Osteocyte (in vitro differentiated cells): ENCODE measurements at regions not wholly inside any gene's neighbourhood (a gene's known extent, or its start where the extent isn't known, plus 50 kb on each side); places are given as distances from the start of the nearest gene placed in this dataset.
"Not testable (repeated sequence)": the region's sequence is repeated elsewhere in the genome, so short reads cannot be mapped to it uniquely, and the experiment has no call there.

ENCODE experiments used
- DNase-seq: peaks from one replicate; pipeline ENCODE4 v3.0.0; 2021; ENCODE audit warnings: mixed read lengths; ENCODE audit not compliant: unreplicated experiment; ENCODE audit errors: extremely low spot score
- H3K27ac Mint-ChIP-seq: one replicate; pipeline ENCODE4 v1.8.0; 2021; ENCODE audit warnings: mild to moderate bottlenecking, mixed read lengths; ENCODE audit not compliant: unreplicated experiment
- H3K27me3 Mint-ChIP-seq: one replicate; pipeline ENCODE4 v1.8.0; 2021; ENCODE audit warnings: mixed read lengths; ENCODE audit not compliant: unreplicated experiment
- H3K36me3 Mint-ChIP-seq: one replicate; pipeline ENCODE4 v1.8.0; 2021; ENCODE audit warnings: mixed read lengths; ENCODE audit not compliant: unreplicated experiment
- H3K4me1 Mint-ChIP-seq: one replicate; pipeline ENCODE4 v1.8.0; 2021; ENCODE audit warnings: mixed read lengths; ENCODE audit not compliant: unreplicated experiment
- H3K4me3 Mint-ChIP-seq: one replicate; pipeline ENCODE4 v1.8.0; 2021; ENCODE audit warnings: mild to moderate bottlenecking, moderate library complexity, mixed read lengths; ENCODE audit not compliant: unreplicated experiment
- H3K9me3 Mint-ChIP-seq: one replicate; pipeline ENCODE4 v1.8.0; 2021; ENCODE audit warnings: mixed read lengths; ENCODE audit not compliant: unreplicated experiment
- CTCF ChIP-seq: fragments of 200-600 bp; sonication (generic); IDR thresholded peaks from 2 replicates; pipeline ENCODE4 v1.5.0; 2021; ENCODE audit warnings: antibody characterized with exemption, mild to moderate bottlenecking, moderate library complexity

- TF ChIP-seq CTCF = no peak
- H3K4me1 Mint-ChIP-seq = no peaks in the 10 kb centered on the region
- no peak for DNase-seq
- no peak overlapping the region for H3K4me3 Mint-ChIP-seq
- no peaks in the 10 kb centered on the region for H3K27me3 Mint-ChIP-seq
- no peak overlapping the region for H3K27ac Mint-ChIP-seq
- peaks cover 6% of the 10 kb centered on the region for H3K9me3 Mint-ChIP-seq
- no peaks in the 10 kb centered on the region for H3K36me3 Mint-ChIP-seq
Observed at GRCh38 chr20:5390720-5391119, 74.0 kb upstream of the PROKR2 start.

- not testable (repeated sequence) for H3K4me3 Mint-ChIP-seq, H3K27me3 Mint-ChIP-seq, H3K27ac Mint-ChIP-seq, H3K36me3 Mint-ChIP-seq, DNase-seq, H3K4me1 Mint-ChIP-seq
- H3K9me3 Mint-ChIP-seq = peaks cover 15% of the 10 kb centered on the region
Observed at GRCh38 chr20:5386846-5387245, 70.1 kb upstream of the PROKR2 start.

- H3K27me3 Mint-ChIP-seq, H3K36me3 Mint-ChIP-seq, H3K9me3 Mint-ChIP-seq, H3K27ac Mint-ChIP-seq, H3K4me3 Mint-ChIP-seq, H3K4me1 Mint-ChIP-seq, DNase-seq: not testable (repeated sequence)
Observed at GRCh38 chr20:5381527-5381926, 64.8 kb upstream of the PROKR2 start.

GRCh38 chr20:5377484-5377883 lies 60.7 kb upstream of the PROKR2 start:
- Mint-ChIP-seq H3K36me3 (no peaks in the 10 kb centered on the region), H3K4me1 (no peaks in the 10 kb centered on the region), H3K9me3 (no peaks in the 10 kb centered on the region), H3K27me3 (no peaks in the 10 kb centered on the region), H3K27ac (no peak overlapping the region), H3K4me3 (no peak overlapping the region)
- TF ChIP-seq CTCF = no peak
- DNase-seq = no peak

- DNase-seq = no peak
- H3K27me3 Mint-ChIP-seq = no peaks in the 10 kb centered on the region
- no peak overlapping the region for H3K27ac Mint-ChIP-seq
- TF ChIP-seq CTCF = no peak
- H3K36me3 Mint-ChIP-seq = no peaks in the 10 kb centered on the region
- no peaks in the 10 kb centered on the region for H3K9me3 Mint-ChIP-seq
- H3K4me1 Mint-ChIP-seq = no peaks in the 10 kb centered on the region
- H3K4me3 Mint-ChIP-seq = no peak overlapping the region
Observed at GRCh38 chr20:5376228-5376627, 59.5 kb upstream of the PROKR2 start.

- Mint-ChIP-seq H3K4me3 (no peak overlapping the region), H3K27me3 (no peaks in the 10 kb centered on the region), H3K4me1 (no peaks in the 10 kb centered on the region), H3K27ac (no peak overlapping the region), H3K9me3 (no peaks in the 10 kb centered on the region), H3K36me3 (no peaks in the 10 kb centered on the region)
- TF ChIP-seq CTCF = no peak
- DNase-seq = no peak
Observed at GRCh38 chr20:5374171-5374570, 57.4 kb upstream of the PROKR2 start.
